ENCODE measurements at regions not wholly inside any gene's neighbourhood (a gene's known extent, or its start where the extent isn't known, plus 50 kb on each side); places are given as distances from the start of the nearest gene placed in this dataset.

- TF ChIP-seq CTCF (IDR thresholded peaks at IDR 0.05) (no peak), POLR2A (IDR thresholded peaks at IDR 0.05) (no peak)
- intact Hi-C loops (cut with DNase I), result loop anchor here (10.0 kb wide), 1 partner anchor 204 kb away; no protein-coding TSS in a partner anchor
- 63 to 78% methylated on average over 8 of the region's 8 CpGs for WGBS, 2 donors
- H3K27me3 ChIP-seq, result peaks cover 0 to 36% (median 0%) of the 10 kb centered on the region in 4 donors
- no peaks in the 10 kb centered on the region for H3K9me3 ChIP-seq
- no peaks in the 10 kb centered on the region for H3K36me3 ChIP-seq
- no peaks in the 10 kb centered on the region for H3K4me1 ChIP-seq
- H3K27ac ChIP-seq, result no peak overlapping the region
- DNase-seq, result no peak
- H3K4me3 ChIP-seq, result no peak overlapping the region
These were observed 80.0 kb upstream of the TOP1 start for GRCh38 chr20:40948465-40949267.

GRCh38 chr20:40949346-40949745 is 79.3 kb upstream of the TOP1 start:
- no peak for TF ChIP-seq POLR2A (IDR thresholded peaks at IDR 0.05)
- TF ChIP-seq CTCF (IDR thresholded peaks at IDR 0.05), result no peak
- Histone ChIP-seq H3K27me3 (peaks cover 0 to 32% (median 0%) of the 10 kb centered on the region in 4 donors), H3K4me3 (no peak overlapping the region), H3K9me3 (no peaks in the 10 kb centered on the region), H3K27ac (no peak overlapping the region), H3K36me3 (no peaks in the 10 kb centered on the region), H3K4me1 (no peaks in the 10 kb centered on the region)
- DNase-seq, result no peak
- 71 to 81% methylated on average over 2 of the region's 2 CpGs for WGBS, 2 donors
- intact Hi-C loops (cut with DNase I), result loop anchor here (10.0 kb wide), 1 partner anchor 205 kb away; no protein-coding TSS in a partner anchor

- Histone ChIP-seq H3K27me3 (peaks cover 0 to 28% (median 0%) of the 10 kb centered on the region in 4 donors), H3K36me3 (no peaks in the 10 kb centered on the region), H3K4me1 (no peaks in the 10 kb centered on the region), H3K9me3 (no peaks in the 10 kb centered on the region), H3K4me3 (no peak overlapping the region), H3K27ac (no peak overlapping the region)
- DNase-seq, result no peak
- WGBS, 2 donors, result 57 to 71% methylated on average over 8 to 9 of the region's 9 CpGs
- intact Hi-C loops (cut with DNase I), result no loop called here
- TF ChIP-seq POLR2A (IDR thresholded peaks at IDR 0.05), result no peak
- no peak for TF ChIP-seq CTCF (IDR thresholded peaks at IDR 0.05)
These were observed 76.5 kb upstream of the TOP1 start for GRCh38 chr20:40952136-40952535.

GRCh38 chr20:40953416-40953815 is 75.2 kb upstream of the TOP1 start:
- no peak for DNase-seq
- Histone ChIP-seq H3K4me3 (no peak overlapping the region), H3K36me3 (no peaks in the 10 kb centered on the region), H3K27ac (no peak overlapping the region), H3K27me3 (peaks cover 0 to 28% (median 0%) of the 10 kb centered on the region in 4 donors), H3K4me1 (no peaks in the 10 kb centered on the region), H3K9me3 (no peaks in the 10 kb centered on the region)
- TF ChIP-seq CTCF (IDR thresholded peaks at IDR 0.05), result no peak
- no peak for TF ChIP-seq POLR2A (IDR thresholded peaks at IDR 0.05)
- intact Hi-C loops (cut with DNase I), result no loop called here
- WGBS, 2 donors, result 75 to 78% methylated on average over 2 of the region's 2 CpGs

GRCh38 chr20:40953856-40954255 is 74.8 kb upstream of the TOP1 start:
- H3K9me3 ChIP-seq, result no peaks in the 10 kb centered on the region
- WGBS, 2 donors, result 24 to 60% methylated on average over 1 to 4 of the region's 5 CpGs
- no peaks in the 10 kb centered on the region for H3K36me3 ChIP-seq
- TF ChIP-seq CTCF (IDR thresholded peaks at IDR 0.05) (no peak), POLR2A (IDR thresholded peaks at IDR 0.05) (no peak)
- no peak overlapping the region for H3K27ac ChIP-seq
- H3K27me3 ChIP-seq, result peaks cover 0 to 28% (median 0%) of the 10 kb centered on the region in 4 donors
- H3K4me1 ChIP-seq, result no peaks in the 10 kb centered on the region
- no peak overlapping the region for H3K4me3 ChIP-seq
- DNase-seq, result no peak
- intact Hi-C loops (cut with DNase I), result no loop called here
